ENCODE measurements at regions not wholly inside any gene's neighbourhood (a gene's known extent, or its start where the extent isn't known, plus 50 kb on each side); places are given as distances from the start of the nearest gene placed in this dataset.
"Not testable (repeated sequence)": the region's sequence is repeated elsewhere in the genome, so short reads cannot be mapped to it uniquely, and the experiment has no call there.

DNA sequence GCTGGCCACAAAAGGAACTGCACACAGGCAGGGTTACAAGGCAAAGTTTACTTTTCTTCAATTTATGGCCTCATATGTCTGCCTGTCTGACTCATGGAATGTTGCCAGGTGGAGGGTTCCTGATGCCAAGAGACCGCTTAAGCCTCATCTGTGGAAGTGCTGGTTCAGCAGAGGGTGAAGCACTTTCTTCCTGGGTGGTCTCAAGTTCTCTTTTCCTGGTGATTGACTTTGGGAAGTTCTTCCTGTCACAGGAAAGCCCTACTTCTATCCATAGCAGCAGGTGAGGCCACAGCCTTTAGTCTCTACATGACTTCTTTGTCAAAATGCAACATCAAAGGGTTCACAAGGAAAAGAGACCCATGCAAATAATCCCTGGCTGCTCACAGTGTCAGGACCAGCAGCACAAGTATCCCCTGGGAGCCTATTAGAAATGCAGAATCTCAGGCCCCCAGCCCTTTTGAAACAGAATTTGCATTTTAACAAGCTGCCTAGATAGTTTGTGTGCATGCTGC, 81.4 kb upstream of the IGFBP7 start:
- no peak overlapping the region for H3K4me3 ChIP-seq (ENCODE audit: low read depth, low read length)
- TF ChIP-seq, protein P1, sequence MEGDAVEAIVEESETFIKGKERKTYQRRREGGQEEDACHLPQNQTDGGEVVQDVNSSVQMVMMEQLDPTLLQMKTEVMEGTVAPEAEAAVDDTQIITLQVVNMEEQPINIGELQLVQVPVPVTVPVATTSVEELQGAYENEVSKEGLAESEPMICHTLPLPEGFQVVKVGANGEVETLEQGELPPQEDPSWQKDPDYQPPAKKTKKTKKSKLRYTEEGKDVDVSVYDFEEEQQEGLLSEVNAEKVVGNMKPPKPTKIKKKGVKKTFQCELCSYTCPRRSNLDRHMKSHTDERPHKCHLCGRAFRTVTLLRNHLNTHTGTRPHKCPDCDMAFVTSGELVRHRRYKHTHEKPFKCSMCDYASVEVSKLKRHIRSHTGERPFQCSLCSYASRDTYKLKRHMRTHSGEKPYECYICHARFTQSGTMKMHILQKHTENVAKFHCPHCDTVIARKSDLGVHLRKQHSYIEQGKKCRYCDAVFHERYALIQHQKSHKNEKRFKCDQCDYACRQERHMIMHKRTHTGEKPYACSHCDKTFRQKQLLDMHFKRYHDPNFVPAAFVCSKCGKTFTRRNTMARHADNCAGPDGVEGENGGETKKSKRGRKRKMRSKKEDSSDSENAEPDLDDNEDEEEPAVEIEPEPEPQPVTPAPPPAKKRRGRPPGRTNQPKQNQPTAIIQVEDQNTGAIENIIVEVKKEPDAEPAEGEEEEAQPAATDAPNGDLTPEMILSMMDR (IDR thresholded peaks at IDR 0.05; ENCODE audit: insufficient read depth, low read length): no peak
- DNase-seq (ENCODE audit: low read depth): no peak

DNA sequence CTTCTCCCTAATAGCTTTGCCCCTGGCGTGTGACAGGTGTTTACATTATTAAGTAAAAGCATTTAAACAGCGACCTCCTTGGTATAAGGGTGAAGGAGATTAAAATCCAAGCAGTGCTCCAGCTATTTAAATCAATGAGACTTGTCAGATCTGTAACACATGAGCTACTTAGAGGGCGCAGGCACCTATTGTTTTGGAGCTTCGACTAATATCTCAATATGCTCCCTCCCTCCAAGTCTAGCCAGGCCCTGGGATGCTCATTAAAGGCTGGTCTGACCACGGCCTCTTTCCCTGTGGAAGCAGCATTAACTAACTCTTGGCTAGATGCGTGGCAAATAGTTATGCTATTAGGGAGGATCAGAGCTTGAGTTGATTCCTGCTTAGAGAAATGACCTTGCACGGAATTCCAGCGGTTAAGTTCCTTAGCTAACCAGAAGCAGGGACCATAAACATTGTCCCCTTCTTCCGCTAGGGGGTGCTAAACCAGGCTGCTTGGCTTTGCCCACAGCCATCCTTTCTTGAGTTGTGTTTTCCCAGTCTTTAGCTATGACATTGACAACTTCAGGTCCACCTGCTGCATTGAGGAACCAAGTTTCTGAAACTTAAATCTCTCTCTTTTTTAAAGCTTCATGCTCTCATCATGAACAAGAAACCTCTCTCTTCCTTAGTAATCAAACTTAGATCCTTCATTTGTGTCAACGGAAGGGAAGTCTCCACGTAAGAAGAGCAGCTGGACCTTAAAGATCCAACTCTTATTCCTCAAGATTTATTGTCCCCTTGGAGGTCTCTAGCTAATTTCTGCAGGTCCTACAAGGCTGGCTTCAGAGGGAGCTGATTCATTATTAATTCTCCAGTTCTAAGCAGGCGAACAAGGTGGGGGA, 80.7 kb upstream of the IGFBP7 start:
- DNase-seq (ENCODE audit: low read depth): peak; percentile 11
- H3K4me3 ChIP-seq (ENCODE audit: low read depth, low read length): no peak overlapping the region
- TF ChIP-seq, protein P1 (IDR thresholded peaks at IDR 0.05; ENCODE audit: insufficient read depth, low read length): peak; percentile 63

DNA sequence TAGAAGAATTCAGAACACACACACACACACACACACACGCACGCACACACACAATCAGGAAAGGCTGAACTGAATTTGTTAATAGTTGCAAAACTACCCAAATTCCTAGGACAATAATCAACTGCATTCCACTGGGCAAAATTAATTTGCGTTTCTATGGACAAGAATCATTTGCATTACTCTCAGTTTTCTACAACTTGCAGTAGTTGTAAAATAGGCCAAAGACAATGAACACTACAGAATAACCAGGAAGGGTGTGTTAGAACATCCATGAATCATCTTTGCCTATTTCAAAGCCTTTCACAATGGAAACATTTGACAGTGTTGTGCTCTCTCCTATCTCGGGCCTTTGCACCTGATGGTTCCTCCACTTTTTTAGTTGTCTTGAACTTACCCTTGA, 77.1 kb upstream of the IGFBP7 start:
- DNase-seq (ENCODE audit: low read depth): no peak

DNA sequence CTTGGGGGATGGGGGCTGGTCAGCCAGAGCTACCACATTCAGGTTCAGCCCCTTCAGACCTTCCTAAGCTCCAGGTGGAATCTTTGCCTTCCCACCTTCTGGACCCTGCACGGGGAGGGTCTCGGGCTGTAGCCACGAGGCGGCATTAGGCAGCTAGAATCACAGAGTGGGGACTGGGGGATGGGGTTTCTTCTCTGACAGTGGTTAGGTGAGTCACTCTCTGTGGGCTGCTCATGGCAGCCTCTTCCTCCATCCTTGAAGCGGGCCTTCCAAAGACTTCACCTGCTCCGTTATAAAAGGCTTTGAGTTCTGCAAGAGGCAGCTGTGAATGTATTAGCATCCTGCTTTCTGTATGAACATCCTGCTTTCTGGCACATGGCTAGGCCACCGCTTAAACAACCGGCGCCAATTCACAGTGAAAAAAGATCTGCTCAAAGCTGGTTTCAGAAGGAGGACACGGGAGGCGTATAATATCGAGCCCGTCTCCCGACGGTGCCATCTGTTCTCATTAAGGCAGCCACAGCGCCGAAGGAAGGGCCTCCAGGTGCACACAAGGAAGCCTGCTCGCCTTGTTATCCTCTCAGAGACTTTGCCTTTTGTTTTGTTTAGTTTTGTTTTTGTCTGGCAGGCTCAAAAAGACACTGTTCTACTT, 74.3 kb upstream of the IGFBP7 start:
- TF ChIP-seq, protein P1 (IDR thresholded peaks at IDR 0.05; ENCODE audit: insufficient read depth, low read length): no peak
- no peak for DNase-seq (ENCODE audit: low read depth)

More for the DNA sequence above, 77.1 kb upstream of the IGFBP7 start:
- H3K4me3 ChIP-seq (ENCODE audit: low read depth, low read length): no peak overlapping the region
- TF ChIP-seq, protein P1 (IDR thresholded peaks at IDR 0.05; ENCODE audit: insufficient read depth, low read length): no peak

DNA sequence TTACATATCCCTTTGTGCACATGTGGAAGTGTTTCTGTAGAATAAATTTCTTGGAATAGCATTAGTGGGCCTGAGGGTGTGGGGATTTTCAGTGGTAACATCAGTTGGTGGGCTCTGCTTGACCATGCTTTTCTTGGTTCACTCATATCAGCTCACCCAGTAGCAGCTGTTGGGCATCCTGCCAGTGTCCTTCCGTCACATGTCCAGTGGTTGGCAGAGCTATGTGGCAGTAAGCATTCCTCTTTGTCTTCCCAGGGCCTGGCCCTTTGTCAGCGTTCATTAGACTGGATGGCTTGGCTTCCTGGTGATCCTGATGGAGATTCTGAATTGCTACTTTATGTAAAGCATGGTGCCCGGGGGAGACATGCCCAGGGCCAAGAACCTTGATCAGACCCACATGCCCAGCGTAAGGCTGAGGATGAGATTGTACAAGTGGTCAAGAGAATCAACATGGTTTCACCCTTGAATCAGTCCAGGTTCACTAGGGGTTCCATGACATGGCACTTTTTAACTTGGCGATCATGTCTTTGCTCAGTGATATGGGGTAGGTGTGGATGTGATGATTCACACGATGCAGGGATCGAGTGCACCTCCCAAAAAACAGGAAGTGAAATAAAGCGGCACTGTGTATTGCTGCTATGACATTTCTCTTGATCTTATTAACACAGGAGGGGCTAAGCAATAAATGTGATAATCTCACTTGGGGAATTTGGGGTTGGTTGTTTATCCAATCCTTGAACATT, 72.1 kb upstream of the IGFBP7 start:
- no peak for DNase-seq (ENCODE audit: low read depth)
- TF ChIP-seq, protein P1 (IDR thresholded peaks at IDR 0.05; ENCODE audit: insufficient read depth, low read length): no peak
- no peak overlapping the region for H3K4me3 ChIP-seq (ENCODE audit: low read depth, low read length)

More for the DNA sequence above, 74.3 kb upstream of the IGFBP7 start:
- no peak overlapping the region for H3K4me3 ChIP-seq (ENCODE audit: low read depth, low read length)

DNA sequence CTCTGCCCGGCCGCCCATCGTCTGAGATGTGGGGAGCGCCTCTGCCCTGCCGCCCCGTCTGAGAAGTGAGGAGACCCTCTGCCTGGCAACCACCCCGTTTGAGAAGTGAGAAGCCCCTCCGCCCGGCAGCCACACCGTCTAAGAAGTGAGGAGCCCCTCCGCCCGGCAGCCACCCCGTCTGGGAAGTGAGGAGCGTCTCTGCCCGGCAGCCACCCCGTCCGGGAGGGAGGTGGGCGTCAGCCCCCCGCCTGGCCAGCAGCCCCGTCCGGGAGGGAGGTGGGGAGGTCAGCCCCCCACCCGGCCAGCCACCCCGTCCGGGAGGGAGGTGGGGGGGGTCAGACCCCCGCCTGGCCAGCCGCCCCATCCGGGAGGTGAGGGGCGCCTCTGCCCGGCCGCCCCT, 63.0 kb upstream of the IGFBP7 start:
- not testable (repeated sequence) for DNase-seq (ENCODE audit: low read depth)

More for the DNA sequence above, 63.0 kb upstream of the IGFBP7 start:
- H3K4me3 ChIP-seq (ENCODE audit: low read depth, low read length): not testable (repeated sequence)
